DMS53 (cell line): ENCODE measurements at regions not wholly inside any gene's neighbourhood (a gene's known extent, or its start where the extent isn't known, plus 50 kb on each side); places are given as distances from the start of the nearest gene placed in this dataset.

ENCODE experiments used
- DNase-seq: peaks from one replicate; lab custom pipeline; 2025; lab: John Stamatoyannopoulos, UW

GRCh38 chr2:18378020-18378653 is 182.3 kb downstream of the RDH14 start:
- DNase-seq: peak; percentile 59

DNA sequence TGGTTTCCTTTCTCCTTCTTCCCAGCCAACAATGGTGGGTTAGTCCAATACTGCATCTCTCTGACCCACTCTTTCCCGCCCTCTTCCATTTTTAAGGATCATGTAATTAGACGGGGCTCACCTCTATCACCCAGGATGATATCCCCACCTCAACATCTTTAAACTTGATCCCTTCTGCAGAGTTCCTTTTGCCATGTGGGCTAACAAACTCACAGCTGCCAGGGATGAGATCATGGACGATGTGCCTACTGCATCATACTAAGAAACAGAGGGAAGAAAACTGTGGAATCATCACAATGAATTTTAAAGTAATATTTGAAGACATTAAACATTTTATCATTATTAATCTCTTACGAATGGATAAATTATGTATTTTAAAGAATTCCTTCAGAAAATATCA is 183.5 kb downstream of the RDH14 start:
- DNase-seq: no peak

GRCh38 chr2:18373664-18374063 is 186.8 kb downstream of the RDH14 start:
- no peak for DNase-seq

GRCh38 chr2:18373081-18373480 is 187.4 kb downstream of the RDH14 start:
- DNase-seq: no peak

GRCh38 chr2:18372641-18373040 is 187.8 kb downstream of the RDH14 start:
- DNase-seq: no peak

GRCh38 chr2:18369760-18370159 is 190.7 kb downstream of the RDH14 start:
- DNase-seq: no peak

DNA sequence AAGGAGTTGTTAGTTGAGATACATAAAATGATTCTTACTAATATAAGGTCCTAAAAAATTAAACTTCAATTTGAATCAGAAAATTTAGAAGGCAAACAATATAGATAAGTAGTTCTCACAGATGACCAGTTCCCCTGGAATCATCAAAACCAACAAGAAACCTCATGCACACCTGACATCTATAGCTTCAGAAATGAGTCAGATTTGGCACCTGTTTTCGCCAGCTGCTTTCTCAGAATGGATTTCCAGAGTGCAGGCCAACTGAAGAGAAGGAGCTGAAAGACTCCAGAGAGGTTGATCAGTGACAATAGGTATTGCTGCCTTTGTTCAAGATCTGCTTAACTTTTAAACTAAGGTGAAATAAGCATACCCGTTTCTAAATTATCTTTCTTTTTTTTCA is 192.4 kb downstream of the RDH14 start:
- peak; percentile 80 for DNase-seq

- no peak for DNase-seq
These were observed 195.1 kb downstream of the RDH14 start for GRCh38 chr2:18365342-18365741.

- no peak for DNase-seq
These were observed 197.1 kb downstream of the RDH14 start for GRCh38 chr2:18363348-18363747.

DNA sequence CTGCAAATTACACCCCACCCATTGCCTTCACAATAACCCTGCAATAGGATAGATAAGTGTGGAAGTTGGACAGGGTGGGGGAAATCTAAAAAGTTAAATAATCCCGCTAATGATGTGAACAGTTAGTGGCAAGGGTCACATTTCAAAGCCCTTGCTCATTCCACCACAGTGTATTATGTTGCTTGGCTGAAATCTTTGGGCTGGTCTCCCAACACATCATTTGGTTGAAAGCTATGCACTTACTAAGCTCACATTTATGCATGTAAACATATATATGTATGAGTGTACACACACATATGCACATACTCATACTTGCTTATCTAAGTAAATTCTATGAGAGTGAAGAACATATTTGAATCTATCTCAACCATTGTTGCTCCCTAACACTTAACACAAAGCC is 197.8 kb downstream of the RDH14 start:
- DNase-seq: no peak

DNA sequence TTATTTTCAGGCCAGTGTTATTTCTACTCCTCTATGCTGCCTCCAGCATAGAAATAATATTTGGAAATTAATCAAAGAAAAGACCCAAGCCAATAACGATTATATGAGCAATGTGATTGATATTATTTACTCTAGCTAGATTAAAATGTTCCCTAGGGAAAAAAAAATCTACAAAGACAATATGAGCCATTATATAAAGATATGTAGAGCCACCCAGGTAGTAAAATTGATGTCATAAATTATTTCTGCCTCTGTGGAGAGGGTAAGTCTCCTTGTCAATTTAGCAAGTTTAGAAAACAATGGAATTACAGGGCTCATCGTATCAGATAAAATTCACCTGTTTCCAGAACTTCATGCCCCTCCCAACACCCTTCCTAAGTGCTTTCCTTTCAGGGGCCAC is 202.9 kb downstream of the RDH14 start:
- DNase-seq: no peak

DNA sequence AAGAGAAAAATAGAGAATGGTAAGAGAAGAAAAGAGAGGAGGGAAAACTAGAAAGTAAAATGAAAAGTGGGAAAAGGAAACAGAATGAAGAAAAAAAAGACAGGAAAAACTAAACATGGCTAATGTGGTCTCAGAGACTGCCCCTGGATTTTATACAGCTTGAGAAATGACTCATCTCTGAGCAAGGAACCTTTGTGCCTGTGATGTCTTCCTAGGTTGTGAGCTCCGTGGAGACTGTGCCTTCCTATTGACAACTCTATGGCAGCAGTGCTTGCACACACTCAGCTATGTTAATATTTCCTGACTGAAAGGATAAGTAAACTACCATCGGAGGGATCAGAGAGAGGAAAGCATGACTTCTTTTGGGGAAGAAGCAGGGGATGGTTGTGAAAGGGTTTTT is 203.8 kb downstream of the RDH14 start:
- peak; percentile 17 for DNase-seq

DNA sequence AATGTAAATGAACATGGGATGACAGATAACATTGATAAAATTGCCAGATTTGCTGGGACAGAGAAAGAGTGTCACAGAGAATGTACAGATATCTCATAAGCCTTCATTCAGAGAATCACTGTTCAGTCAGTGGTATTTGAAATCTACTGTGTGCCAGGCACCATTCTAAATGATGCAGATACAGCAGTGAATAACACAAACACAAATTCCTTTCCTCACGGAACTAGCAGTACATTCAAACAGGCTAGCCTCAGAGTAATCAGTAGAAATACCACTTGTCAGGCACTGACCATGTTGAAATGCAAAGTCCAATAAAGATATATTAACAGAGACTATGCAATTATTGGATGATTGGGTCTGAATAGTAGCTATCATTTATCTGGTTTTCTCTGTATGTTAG is 211.0 kb downstream of the RDH14 start:
- DNase-seq: no peak

- no peak for DNase-seq
These were observed 213.6 kb downstream of the RDH14 start for GRCh38 chr2:18346874-18347273.

- DNase-seq: peak; percentile 46
These were observed 214.1 kb downstream of the RDH14 start for GRCh38 chr2:18346344-18346743.

DNA sequence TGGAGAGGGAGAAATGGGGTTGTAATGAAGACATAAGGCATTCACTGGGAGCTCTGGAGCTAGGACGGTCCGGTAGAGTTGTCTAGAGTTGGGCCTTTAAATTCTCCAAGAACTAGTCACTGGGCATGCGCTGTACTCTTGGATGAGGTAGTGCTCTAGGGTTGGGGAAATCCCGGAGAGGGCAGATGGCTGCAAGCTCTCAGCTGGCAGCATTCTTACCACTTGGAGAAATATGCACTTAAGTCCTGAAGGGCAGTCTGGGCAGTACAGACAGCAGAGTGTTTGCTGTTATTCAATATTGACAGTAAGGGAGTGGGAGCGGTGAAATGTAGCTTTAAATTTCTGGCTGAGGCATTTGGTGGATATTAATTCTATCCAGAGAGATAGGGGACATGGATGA is 214.6 kb downstream of the RDH14 start:
- peak; percentile 96 for DNase-seq

GRCh38 chr2:18342901-18343300 is 217.6 kb downstream of the RDH14 start:
- no peak for DNase-seq

GRCh38 chr2:18339326-18339725 is 221.1 kb downstream of the RDH14 start:
- peak; percentile 9 for DNase-seq

GRCh38 chr2:18336975-18337374 is 223.5 kb downstream of the RDH14 start:
- no peak for DNase-seq

DNA sequence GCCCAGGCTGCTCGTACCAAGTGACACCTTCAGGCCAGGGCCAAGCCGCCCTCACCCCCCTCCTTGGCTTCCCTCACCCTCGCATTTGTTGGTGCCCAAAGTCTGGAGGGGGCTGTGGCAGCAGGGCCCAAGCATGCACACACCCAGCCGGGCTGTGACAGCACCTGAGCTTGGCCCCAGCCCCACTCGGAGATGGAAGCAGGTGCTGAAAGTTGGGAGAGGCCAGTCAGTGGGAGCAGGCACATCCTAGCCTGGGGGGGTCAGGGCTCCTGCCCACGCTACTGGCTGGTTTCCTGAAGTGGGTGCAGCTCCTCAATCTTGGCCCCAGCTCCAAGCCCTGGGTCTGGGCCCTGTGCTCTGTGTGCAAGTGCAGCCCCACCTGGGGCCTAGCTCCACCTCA is 228.0 kb downstream of the RDH14 start:
- no peak for DNase-seq

DNA sequence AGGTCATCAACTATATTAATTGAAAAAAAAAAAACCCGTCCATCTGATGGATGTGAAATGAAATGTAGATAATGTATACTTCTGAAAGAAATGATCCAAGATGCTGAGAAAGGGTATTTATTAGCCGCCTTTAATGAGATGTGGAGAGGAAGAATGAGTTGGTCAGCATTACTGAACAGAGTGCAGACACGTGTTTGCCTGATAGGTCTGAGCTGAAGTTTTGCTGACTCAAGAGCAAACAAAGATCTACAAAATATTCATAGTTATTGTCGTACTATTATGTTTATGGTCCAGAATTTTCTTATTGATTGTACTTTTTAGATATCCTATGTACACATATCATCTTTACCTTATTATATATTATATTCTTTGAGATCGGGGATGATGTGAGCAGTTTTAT is 235.3 kb downstream of the RDH14 start:
- DNase-seq: peak; percentile 5

DNA sequence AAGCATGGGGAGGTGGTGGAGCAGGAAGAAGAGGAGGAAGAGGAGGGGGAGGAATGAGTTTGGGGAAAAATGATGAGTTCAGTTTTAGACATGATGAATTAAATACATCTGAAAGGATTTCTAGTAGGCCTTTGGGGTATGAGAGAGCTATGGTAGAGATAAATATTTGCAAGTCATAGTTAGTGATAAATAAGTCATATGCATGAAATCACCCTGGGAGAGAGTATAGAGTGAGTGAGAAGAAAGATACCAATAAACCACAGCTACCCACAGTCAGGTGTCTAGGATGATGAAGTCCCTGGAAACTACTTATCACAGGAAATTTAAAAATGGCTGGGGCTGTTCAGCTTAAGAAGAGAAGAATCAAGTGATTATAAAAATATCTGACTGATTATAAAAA is 240.5 kb downstream of the RDH14 start:
- no peak for DNase-seq

- peak; percentile 17 for DNase-seq
These were observed 243.4 kb downstream of the RDH14 start for GRCh38 chr2:18317017-18317416.

- no peak for DNase-seq
These were observed 247.6 kb downstream of the RDH14 start for GRCh38 chr2:18312818-18313217.
